Lower lobe of right lung (tissue), 2 donors: ENCODE measurements at regions not wholly inside any gene's neighbourhood (a gene's known extent, or its start where the extent isn't known, plus 50 kb on each side); places are given as distances from the start of the nearest gene placed in this dataset.
A peak's percentile ranks its signal among the peaks of the same experiment; 100 is the strongest.

Experiments
- ATAC-seq, 2 donors: fragments of 200-7000 bp; cut with Tn5 transposase; one replicate each; pipeline ENCODE4 v1.9.1; 2020 to 2022; ENCODE audit warnings: mild to moderate bottlenecking in 2 of 2, moderate library complexity in 2 of 2
- DNase-seq: peaks from one replicate; pipeline ENCODE4 v3.0.0-alpha.2; 2020
- H3K27ac ChIP-seq: fragments of 200-600 bp; one replicate; pipeline ENCODE4 v1.8.0; 2022
- H3K27me3 ChIP-seq: fragments of 200-600 bp; one replicate; pipeline ENCODE4 v1.8.0; 2022; ENCODE audit warnings: low read depth
- H3K36me3 ChIP-seq: fragments of 200-600 bp; one replicate; pipeline ENCODE4 v1.8.0; 2022; ENCODE audit warnings: mild to moderate bottlenecking
- H3K4me1 ChIP-seq: fragments of 200-600 bp; one replicate; pipeline ENCODE4 v1.8.0; 2022
- H3K4me3 ChIP-seq: fragments of 200-600 bp; one replicate; pipeline ENCODE4 v1.8.0; 2022; ENCODE audit warnings: mild to moderate bottlenecking
- H3K9me3 ChIP-seq: fragments of 200-600 bp; one replicate; pipeline ENCODE4 v1.8.0; 2022
- intact Hi-C: fragments of 100-400 bp; cut with DNase I; formaldehyde crosslinking; loops from one replicate; pipeline ENCODE4 v1.11.0; 2022
- TF ChIP-seq, protein P1 (sequence below): fragments of 200-600 bp; IDR thresholded peaks from one replicate; pipeline ENCODE4 v1.8.0; 2022; ENCODE audit warnings: antibody characterized with exemption, mild to moderate bottlenecking
- donor health status: DM: no; HTN: yes; CAD: no; lungs with severe emphysema.

DNA sequence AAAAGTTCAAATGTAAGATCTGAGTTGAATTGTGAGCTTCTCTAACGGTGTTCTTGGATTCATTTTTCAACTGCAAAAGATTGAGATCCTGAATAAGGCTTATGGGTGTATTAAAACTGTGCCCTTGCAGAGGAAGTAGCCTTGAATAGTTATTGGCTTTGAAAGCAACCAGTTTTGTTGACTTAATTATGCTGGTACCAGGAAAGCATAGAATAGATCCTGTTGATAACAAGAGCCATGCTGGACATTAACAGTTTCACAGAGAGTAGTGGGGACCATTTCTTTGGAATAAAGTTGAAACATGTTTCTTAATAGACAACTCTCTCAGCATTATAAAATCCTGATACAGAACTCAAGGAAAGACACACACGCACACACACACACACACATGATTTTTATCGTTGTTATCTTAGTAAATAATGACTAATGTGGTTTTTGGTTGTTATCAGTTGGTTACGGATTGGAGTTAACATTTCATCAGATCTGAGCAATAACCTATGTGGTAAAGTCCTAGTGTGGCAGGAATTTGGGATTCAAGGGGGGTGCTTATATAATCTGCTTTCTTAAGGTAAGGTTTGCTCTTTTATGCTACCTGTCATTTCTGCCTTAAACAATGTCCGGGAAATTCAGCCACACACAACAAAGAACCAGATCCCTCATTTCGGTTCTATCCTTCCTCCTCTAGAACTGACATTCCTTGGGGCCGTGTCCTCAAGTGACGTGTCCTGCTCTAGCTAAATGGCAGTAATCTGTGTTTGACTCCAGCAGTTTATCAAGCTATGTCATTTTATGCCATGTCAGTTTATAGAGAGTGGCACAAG lies 330.9 kb downstream of the CHRM3 start:
- DNase-seq (no peak), ATAC-seq (no peak)
- no peak overlapping the region for H3K27ac ChIP-seq
- H3K9me3 ChIP-seq, result no peaks in the 10 kb centered on the region
- H3K4me3 ChIP-seq, result no peak overlapping the region
- TF ChIP-seq, protein P1, sequence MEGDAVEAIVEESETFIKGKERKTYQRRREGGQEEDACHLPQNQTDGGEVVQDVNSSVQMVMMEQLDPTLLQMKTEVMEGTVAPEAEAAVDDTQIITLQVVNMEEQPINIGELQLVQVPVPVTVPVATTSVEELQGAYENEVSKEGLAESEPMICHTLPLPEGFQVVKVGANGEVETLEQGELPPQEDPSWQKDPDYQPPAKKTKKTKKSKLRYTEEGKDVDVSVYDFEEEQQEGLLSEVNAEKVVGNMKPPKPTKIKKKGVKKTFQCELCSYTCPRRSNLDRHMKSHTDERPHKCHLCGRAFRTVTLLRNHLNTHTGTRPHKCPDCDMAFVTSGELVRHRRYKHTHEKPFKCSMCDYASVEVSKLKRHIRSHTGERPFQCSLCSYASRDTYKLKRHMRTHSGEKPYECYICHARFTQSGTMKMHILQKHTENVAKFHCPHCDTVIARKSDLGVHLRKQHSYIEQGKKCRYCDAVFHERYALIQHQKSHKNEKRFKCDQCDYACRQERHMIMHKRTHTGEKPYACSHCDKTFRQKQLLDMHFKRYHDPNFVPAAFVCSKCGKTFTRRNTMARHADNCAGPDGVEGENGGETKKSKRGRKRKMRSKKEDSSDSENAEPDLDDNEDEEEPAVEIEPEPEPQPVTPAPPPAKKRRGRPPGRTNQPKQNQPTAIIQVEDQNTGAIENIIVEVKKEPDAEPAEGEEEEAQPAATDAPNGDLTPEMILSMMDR, result no peak
- no peaks in the 10 kb centered on the region for H3K36me3 ChIP-seq
- peaks cover 14% of the 10 kb centered on the region for H3K4me1 ChIP-seq
- intact Hi-C loops, result no loop called here
- no peaks in the 10 kb centered on the region for H3K27me3 ChIP-seq

DNA sequence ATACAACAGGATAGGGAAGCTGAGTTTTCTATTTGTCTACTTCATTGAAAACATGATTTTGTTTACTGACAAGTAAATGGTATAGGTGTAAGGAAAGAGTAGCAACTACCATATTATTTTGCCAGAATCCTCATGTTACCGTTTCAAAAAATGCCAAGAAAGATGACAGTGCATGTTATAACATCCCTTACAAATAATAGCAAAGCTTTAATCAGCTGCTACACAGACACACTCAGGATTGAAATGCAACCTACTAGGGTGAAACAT lies 331.5 kb downstream of the CHRM3 start:
- H3K4me3 ChIP-seq, result no peak overlapping the region
- ATAC-seq, result no peak
- TF ChIP-seq, protein P1, result no peak
- DNase-seq, result no peak
- intact Hi-C loops, result no loop called here
- H3K36me3 ChIP-seq, result no peaks in the 10 kb centered on the region
- H3K27ac ChIP-seq, result no peak overlapping the region
- H3K4me1 ChIP-seq, result peaks cover 14% of the 10 kb centered on the region
- no peaks in the 10 kb centered on the region for H3K9me3 ChIP-seq
- no peaks in the 10 kb centered on the region for H3K27me3 ChIP-seq

DNA sequence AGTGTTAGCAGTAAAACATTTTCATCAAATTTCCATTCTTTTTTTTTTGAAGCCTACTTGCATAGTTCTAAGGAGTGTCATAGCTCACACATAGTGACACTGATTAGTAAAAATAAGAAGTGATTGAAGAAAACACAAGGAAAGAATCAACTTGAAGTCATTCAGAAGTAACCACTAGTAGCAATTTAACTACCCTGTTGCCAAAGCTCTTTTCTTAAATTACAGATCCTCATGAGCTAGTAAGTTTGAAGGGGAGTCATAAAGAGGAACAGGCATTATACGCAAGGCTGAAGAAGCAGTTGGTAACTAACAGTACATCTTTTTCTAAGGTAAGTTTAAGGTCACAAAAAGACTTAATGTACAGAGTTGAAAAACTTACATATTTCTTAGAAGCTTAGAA lies 332.2 kb downstream of the CHRM3 start:
- intact Hi-C loops, result no loop called here
- no peaks in the 10 kb centered on the region for H3K36me3 ChIP-seq
- H3K27ac ChIP-seq, result no peak overlapping the region
- ATAC-seq, result no peak
- no peaks in the 10 kb centered on the region for H3K27me3 ChIP-seq
- no peaks in the 10 kb centered on the region for H3K9me3 ChIP-seq
- no peak overlapping the region for H3K4me3 ChIP-seq
- TF ChIP-seq, protein P1, result no peak
- peaks cover 14% of the 10 kb centered on the region for H3K4me1 ChIP-seq
- no peak for DNase-seq

DNA sequence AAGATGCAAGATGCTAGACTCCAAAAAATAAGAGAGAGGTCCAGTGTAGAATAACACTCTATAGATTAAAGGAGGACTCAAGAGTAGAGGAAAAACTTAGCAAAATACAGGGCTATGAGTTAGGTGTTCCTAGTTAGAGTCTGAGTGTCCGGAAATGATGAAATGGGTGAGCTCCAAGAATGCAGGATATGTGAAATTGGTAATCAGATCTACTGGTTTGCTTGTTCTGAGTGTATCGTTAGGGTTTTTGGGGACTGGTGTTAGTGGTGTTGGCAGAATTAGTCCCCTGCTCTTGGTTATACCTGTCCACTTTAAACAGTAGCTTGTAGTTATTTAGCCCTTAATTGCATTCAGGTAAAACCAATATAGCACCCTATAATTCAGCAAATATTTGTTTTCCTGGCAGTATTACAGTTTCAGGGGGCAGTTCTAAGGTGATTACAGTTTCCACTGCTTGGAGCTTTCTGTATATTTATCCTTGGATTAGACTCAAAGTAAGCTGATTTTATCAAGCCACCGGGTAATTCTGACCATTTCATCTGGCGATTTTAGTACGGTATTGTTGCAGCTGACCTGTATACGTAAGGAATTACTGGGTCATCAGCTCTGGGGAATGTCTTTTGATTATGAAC lies 332.7 kb downstream of the CHRM3 start:
- peak overlapping the region; percentile 13 for H3K4me3 ChIP-seq
- H3K4me1 ChIP-seq, result peaks cover 14% of the 10 kb centered on the region
- TF ChIP-seq, protein P1, result no peak
- H3K27me3 ChIP-seq, result no peaks in the 10 kb centered on the region
- H3K36me3 ChIP-seq, result no peaks in the 10 kb centered on the region
- ATAC-seq (peak in 1 of 2 donors; percentile 13), DNase-seq (no peak)
- intact Hi-C loops, result no loop called here
- peak overlapping the region; percentile 7 for H3K27ac ChIP-seq
- H3K9me3 ChIP-seq, result no peaks in the 10 kb centered on the region

DNA sequence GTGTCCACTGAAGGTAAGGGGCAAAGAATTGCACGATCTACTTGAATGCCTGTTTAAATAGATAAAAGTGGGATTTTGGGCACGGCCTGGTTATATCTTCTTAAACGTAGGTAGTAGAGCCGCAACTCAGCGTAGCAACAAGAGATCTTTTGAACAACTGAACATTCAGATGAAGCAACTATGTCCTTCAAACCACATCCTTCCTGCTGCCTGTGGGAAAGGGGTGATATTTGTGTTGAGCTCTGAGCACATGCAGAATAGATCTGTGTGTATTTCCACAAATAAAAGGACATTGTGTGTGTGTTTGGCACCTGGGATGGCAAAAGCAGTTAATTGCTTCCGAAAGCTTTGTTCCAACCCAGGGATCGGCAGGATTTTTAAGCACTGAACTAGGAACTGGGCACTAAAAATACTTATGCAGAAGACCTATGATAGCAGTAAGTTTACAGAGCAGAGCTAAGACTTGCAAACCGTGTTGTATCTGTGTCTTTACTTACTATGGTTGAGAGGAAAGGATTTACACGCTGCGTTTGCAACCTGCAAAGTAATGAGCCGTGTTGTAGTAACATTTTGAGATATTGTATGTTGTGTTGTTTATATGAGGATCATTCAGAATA lies 333.4 kb downstream of the CHRM3 start:
- no peaks in the 10 kb centered on the region for H3K9me3 ChIP-seq
- H3K4me3 ChIP-seq, result peak overlapping the region; percentile 13
- intact Hi-C loops, result no loop called here
- peak; percentile 64 to 72 for ATAC-seq
- H3K4me1 ChIP-seq, result peaks cover 14% of the 10 kb centered on the region
- no peak for DNase-seq
- TF ChIP-seq, protein P1, result no peak
- H3K27ac ChIP-seq, result peak overlapping the region; percentile 7
- no peaks in the 10 kb centered on the region for H3K27me3 ChIP-seq
- H3K36me3 ChIP-seq, result no peaks in the 10 kb centered on the region
